ENCODE measurements at regions not wholly inside any gene's neighbourhood (a gene's known extent, or its start where the extent isn't known, plus 50 kb on each side); places are given as distances from the start of the nearest gene placed in this dataset.
"Not testable (repeated sequence)": the region's sequence is repeated elsewhere in the genome, so short reads cannot be mapped to it uniquely, and the experiment has no call there.

DNA sequence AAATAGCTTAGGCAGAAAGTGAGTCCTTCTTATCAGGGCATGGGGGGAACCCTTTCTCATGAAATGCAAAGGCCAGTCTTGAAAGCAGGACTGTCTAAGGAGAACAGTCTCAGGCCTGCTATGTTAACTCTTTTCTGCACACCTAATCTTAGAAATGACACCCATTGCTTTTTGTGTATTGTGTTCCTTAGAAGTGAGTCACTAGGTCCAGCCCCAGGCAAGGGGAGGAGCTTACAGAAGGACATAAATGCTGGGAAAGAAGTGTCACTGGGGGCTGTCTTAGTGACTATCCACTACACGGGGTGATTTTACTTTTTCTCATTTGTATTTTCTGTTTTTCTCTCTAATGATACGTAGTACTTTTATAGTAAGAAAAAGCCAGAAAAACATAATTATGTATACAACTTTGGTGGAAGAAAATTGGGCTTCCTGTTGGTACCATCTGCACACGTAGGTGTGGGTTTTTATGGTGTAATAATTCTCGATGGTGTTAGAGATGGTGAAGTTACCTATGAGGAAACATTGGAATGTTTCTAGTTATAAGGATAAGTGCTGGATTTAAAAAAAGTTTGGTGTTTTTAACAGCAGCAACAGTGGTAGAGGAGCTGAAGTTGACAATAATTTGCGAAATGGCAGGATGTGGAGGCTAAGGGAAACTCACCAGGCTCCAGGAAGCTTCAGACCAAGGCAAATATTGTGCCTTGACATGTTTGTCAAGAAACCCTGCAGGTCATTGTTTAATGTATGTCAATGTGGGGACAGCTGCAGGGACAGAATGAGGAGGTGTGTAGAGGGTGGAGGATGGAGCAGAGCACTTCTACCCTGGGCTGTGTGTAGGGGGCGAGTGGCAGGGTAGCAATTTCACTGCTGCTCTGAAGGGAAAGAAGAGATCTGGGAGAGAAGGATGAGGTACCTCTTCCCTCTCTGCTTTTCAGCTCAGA is 214.9 kb downstream of the KTN1 start:
- H4K20me1 ChIP-seq (ENCODE audit: control insufficient read depth, extremely low read depth, insufficient read depth, low read length), result no peaks in the 10 kb centered on the region
- DNase-seq (ENCODE audit: low read depth in 2 of 2), result peak in 1 of 2 donors; percentile 55
- no peaks in the 10 kb centered on the region for H3K4me1 ChIP-seq (ENCODE audit: control insufficient read depth, extremely low read depth, insufficient read depth, low read length)
- H3K79me2 ChIP-seq (ENCODE audit: control insufficient read depth, insufficient read depth, low read length), result no peaks in the 10 kb centered on the region
- H3K4me2 ChIP-seq (ENCODE audit: extremely low read depth, insufficient read depth, low read length), result no peak overlapping the region
- H3K27ac ChIP-seq (ENCODE audit: insufficient read depth, low read length), result no peak overlapping the region
- no peaks in the 10 kb centered on the region for H3K27me3 ChIP-seq (ENCODE audit: control insufficient read depth, insufficient read depth, low read length)
- no peak overlapping the region for H3K9ac ChIP-seq (ENCODE audit: insufficient read depth, low read length)
- no peaks in the 10 kb centered on the region for H3K36me3 ChIP-seq (ENCODE audit: control insufficient read depth, insufficient read depth, low read length)
- no peak overlapping the region for H3K4me3 ChIP-seq (replicated peaks in 1 of 4; ENCODE audit: control extremely low read depth in 1 of 4, insufficient read depth in 1 of 4, low read depth in 3 of 4, low read length in 4 of 4)
- TF ChIP-seq, protein P1, sequence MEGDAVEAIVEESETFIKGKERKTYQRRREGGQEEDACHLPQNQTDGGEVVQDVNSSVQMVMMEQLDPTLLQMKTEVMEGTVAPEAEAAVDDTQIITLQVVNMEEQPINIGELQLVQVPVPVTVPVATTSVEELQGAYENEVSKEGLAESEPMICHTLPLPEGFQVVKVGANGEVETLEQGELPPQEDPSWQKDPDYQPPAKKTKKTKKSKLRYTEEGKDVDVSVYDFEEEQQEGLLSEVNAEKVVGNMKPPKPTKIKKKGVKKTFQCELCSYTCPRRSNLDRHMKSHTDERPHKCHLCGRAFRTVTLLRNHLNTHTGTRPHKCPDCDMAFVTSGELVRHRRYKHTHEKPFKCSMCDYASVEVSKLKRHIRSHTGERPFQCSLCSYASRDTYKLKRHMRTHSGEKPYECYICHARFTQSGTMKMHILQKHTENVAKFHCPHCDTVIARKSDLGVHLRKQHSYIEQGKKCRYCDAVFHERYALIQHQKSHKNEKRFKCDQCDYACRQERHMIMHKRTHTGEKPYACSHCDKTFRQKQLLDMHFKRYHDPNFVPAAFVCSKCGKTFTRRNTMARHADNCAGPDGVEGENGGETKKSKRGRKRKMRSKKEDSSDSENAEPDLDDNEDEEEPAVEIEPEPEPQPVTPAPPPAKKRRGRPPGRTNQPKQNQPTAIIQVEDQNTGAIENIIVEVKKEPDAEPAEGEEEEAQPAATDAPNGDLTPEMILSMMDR (conservative IDR thresholded peaks at IDR 0.05 in 1 of 2, IDR thresholded peaks at IDR 0.05 in 1 of 2; ENCODE audit: low read depth in 1 of 2, low read length in 2 of 2), result no peak
- TF ChIP-seq EZH2 (IDR thresholded peaks at IDR 0.05; ENCODE audit: low read length, missing control alignments), result no peak
- H3K9me3 ChIP-seq (ENCODE audit: control insufficient read depth, insufficient read depth, low read depth, low read length), result no peaks in the 10 kb centered on the region
- no peak overlapping the region for H2AFZ ChIP-seq (ENCODE audit: low read length)

DNA sequence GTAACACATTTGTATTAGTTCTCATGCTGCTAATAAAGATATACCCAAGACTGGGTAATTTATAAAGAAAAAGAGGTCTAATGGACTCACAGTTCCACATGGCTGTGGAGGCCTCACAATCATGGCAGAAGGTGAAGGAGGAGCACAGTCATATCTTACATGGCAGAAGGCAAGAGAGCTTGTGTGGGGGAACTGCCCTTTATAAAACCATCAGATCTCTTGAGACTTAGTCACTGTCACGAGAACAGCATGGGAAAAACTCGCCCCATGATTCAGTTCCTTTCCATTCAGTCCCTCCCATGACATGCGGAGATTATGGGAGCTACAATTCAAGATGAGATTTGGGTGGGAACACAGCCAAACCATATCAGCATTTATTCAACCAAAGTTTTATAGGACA is 216.5 kb downstream of the KTN1 start:
- DNase-seq (ENCODE audit: low read depth in 2 of 2); H3K9me3 ChIP-seq (ENCODE audit: control insufficient read depth, insufficient read depth, low read depth, low read length); H3K4me2 ChIP-seq (ENCODE audit: extremely low read depth, insufficient read depth, low read length): not testable (repeated sequence)

DNA sequence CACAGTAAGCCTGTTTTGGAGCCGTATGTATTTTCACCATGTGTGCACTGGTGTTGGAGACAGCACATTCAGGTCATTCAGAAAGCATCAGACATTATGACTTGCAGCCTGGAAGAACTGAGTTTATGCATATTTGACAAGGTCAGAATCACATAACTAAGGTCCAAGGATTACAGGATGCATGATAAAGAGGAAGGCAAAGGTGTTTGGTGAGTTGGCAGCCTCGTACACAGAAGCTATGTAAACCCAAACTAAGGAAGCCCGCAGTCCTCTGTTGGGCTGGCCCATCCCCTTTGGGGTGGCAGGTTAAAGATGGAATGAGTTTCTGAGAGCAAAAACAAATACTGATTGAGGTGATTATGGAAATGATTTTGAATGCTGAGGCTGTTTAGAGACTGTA is 218.4 kb downstream of the KTN1 start:
- H3K4me3 ChIP-seq (replicated peaks in 1 of 4; ENCODE audit: control extremely low read depth in 1 of 4, insufficient read depth in 1 of 4, low read depth in 3 of 4, low read length in 4 of 4), result no peak overlapping the region

More for the DNA sequence above, 216.5 kb downstream of the KTN1 start:
- not testable (repeated sequence) for H3K27ac ChIP-seq (ENCODE audit: insufficient read depth, low read length); H3K27me3 ChIP-seq (ENCODE audit: control insufficient read depth, insufficient read depth, low read length); H4K20me1 ChIP-seq (ENCODE audit: control insufficient read depth, extremely low read depth, insufficient read depth, low read length); H3K9ac ChIP-seq (ENCODE audit: insufficient read depth, low read length); H3K4me1 ChIP-seq (ENCODE audit: control insufficient read depth, extremely low read depth, insufficient read depth, low read length); H3K79me2 ChIP-seq (ENCODE audit: control insufficient read depth, insufficient read depth, low read length); H3K4me3 ChIP-seq (replicated peaks in 1 of 4; ENCODE audit: control extremely low read depth in 1 of 4, insufficient read depth in 1 of 4, low read depth in 3 of 4, low read length in 4 of 4); H2AFZ ChIP-seq (ENCODE audit: low read length); H3K36me3 ChIP-seq (ENCODE audit: control insufficient read depth, insufficient read depth, low read length)

More for the DNA sequence above, 218.4 kb downstream of the KTN1 start:
- no peaks in the 10 kb centered on the region for H3K79me2 ChIP-seq (ENCODE audit: control insufficient read depth, insufficient read depth, low read length)
- H3K27ac ChIP-seq (ENCODE audit: insufficient read depth, low read length), result no peak overlapping the region
- no peaks in the 10 kb centered on the region for H3K27me3 ChIP-seq (ENCODE audit: control insufficient read depth, insufficient read depth, low read length)
- H4K20me1 ChIP-seq (ENCODE audit: control insufficient read depth, extremely low read depth, insufficient read depth, low read length), result no peaks in the 10 kb centered on the region
- no peak overlapping the region for H3K9ac ChIP-seq (ENCODE audit: insufficient read depth, low read length)
- H3K4me2 ChIP-seq (ENCODE audit: extremely low read depth, insufficient read depth, low read length), result no peak overlapping the region
- TF ChIP-seq, protein P1 (conservative IDR thresholded peaks at IDR 0.05 in 1 of 2, IDR thresholded peaks at IDR 0.05 in 1 of 2; ENCODE audit: low read depth in 1 of 2, low read length in 2 of 2), result no peak
- no peak for TF ChIP-seq EZH2 (IDR thresholded peaks at IDR 0.05; ENCODE audit: low read length, missing control alignments)
- no peak for DNase-seq (ENCODE audit: low read depth in 2 of 2)
- H3K9me3 ChIP-seq (ENCODE audit: control insufficient read depth, insufficient read depth, low read depth, low read length), result no peaks in the 10 kb centered on the region
- H2AFZ ChIP-seq (ENCODE audit: low read length), result no peak overlapping the region
- no peaks in the 10 kb centered on the region for H3K4me1 ChIP-seq (ENCODE audit: control insufficient read depth, extremely low read depth, insufficient read depth, low read length)
- no peaks in the 10 kb centered on the region for H3K36me3 ChIP-seq (ENCODE audit: control insufficient read depth, insufficient read depth, low read length)
